H1 (cell line): ENCODE measurements at regions not wholly inside any gene's neighbourhood (a gene's known extent, or its start where the extent isn't known, plus 50 kb on each side); places are given as distances from the start of the nearest gene placed in this dataset.

Experiments
- SAP30 ChIP-seq: fragments of 300-600 bp; sonication (generic); IDR thresholded peaks from 2 replicates; pipeline ENCODE4 v1.7.1; 2012; ENCODE audit warnings: low read length, moderate library complexity, mild to moderate bottlenecking, inconsistent platforms; ENCODE audit not compliant: insufficient read depth, insufficient replicate concordance

GRCh38 chr4:137626942-137627738 lies 94.8 kb upstream of the PCDH18 start (continued):
- TF ChIP-seq SAP30, result no peak
